GM19239 (cell line): ENCODE measurements at regions not wholly inside any gene's neighbourhood (a gene's known extent, or its start where the extent isn't known, plus 50 kb on each side); places are given as distances from the start of the nearest gene placed in this dataset.

Experiments
- DNase-seq: peaks from one replicate; pipeline ENCODE4 v3.0.0; 2011; ENCODE audit warnings: low spot score; ENCODE audit not compliant: insufficient read length
- FAIRE-seq: peaks from 2 replicates; lab custom pipeline; 2011; peaks lifted over from hg19 to GRCh38; lab: Jason Lieb, UNC

GRCh38 chr14:71201840-71202239, 294.6 kb downstream of the PCNX1 start:
- DNase-seq (no peak), FAIRE-seq (no peak)

- DNase-seq (no peak), FAIRE-seq (no peak)
Measured at GRCh38 chr14:71202881-71203280, 295.6 kb downstream of the PCNX1 start.

- FAIRE-seq: no peak
Measured at GRCh38 chr14:71203306-71203705, 296.0 kb downstream of the PCNX1 start.

GRCh38 chr14:71204231-71204630, 297.0 kb downstream of the PCNX1 start:
- FAIRE-seq: no peak
- DNase-seq: no peak

More at GRCh38 chr14:71203306-71203705, 296.0 kb downstream of the PCNX1 start:
- DNase-seq: no peak

- DNase-seq: no peak
- FAIRE-seq: no peak
Measured at GRCh38 chr14:71204768-71205167, 297.5 kb downstream of the PCNX1 start.

- DNase-seq (no peak), FAIRE-seq (no peak)
Measured at GRCh38 chr14:71206123-71206522, 298.9 kb downstream of the PCNX1 start.

- DNase-seq: no peak
- FAIRE-seq: no peak
Measured at GRCh38 chr14:71206766-71207371, 299.6 kb downstream of the PCNX1 start.

GRCh38 chr14:71208702-71209357, 301.6 kb downstream of the PCNX1 start:
- FAIRE-seq (no peak), DNase-seq (no peak)

GRCh38 chr14:71209888-71210287, 302.6 kb downstream of the PCNX1 start:
- FAIRE-seq (no peak), DNase-seq (no peak)

GRCh38 chr14:71212093-71212492, 304.8 kb downstream of the PCNX1 start:
- DNase-seq: no peak
- FAIRE-seq: no peak

- no peak for DNase-seq
- FAIRE-seq: no peak
Measured at GRCh38 chr14:71212683-71213107, 305.4 kb downstream of the PCNX1 start.

GRCh38 chr14:71214241-71214640, 307.0 kb downstream of the PCNX1 start:
- DNase-seq (no peak), FAIRE-seq (no peak)

- FAIRE-seq (no peak), DNase-seq (no peak)
Measured at GRCh38 chr14:71220462-71220861, 313.2 kb downstream of the PCNX1 start.

- FAIRE-seq: no peak
- no peak for DNase-seq
Measured at GRCh38 chr14:71221119-71221518, 313.9 kb downstream of the PCNX1 start.

- DNase-seq: no peak
- no peak for FAIRE-seq
Measured at GRCh38 chr14:71225113-71225512, 317.9 kb downstream of the PCNX1 start.

GRCh38 chr14:71228711-71229110, 321.5 kb downstream of the PCNX1 start:
- DNase-seq (no peak), FAIRE-seq (no peak)

- FAIRE-seq: no peak
- DNase-seq: no peak
Measured at GRCh38 chr14:71229875-71230274, 322.6 kb downstream of the PCNX1 start.

- FAIRE-seq: no peak
- DNase-seq: no peak
Measured at GRCh38 chr14:71230897-71231296, 323.6 kb downstream of the PCNX1 start.

- FAIRE-seq: no peak
- no peak for DNase-seq
Measured at GRCh38 chr14:71231521-71232393, 324.5 kb downstream of the PCNX1 start.

- DNase-seq: no peak
- no peak for FAIRE-seq
Measured at GRCh38 chr14:71232506-71232905, 325.2 kb downstream of the PCNX1 start.

- DNase-seq (no peak), FAIRE-seq (no peak)
Measured at GRCh38 chr14:71235875-71236274, 328.6 kb downstream of the PCNX1 start.
